ENCODE measurements at regions not wholly inside any gene's neighbourhood (a gene's known extent, or its start where the extent isn't known, plus 50 kb on each side); places are given as distances from the start of the nearest gene placed in this dataset.

DNA sequence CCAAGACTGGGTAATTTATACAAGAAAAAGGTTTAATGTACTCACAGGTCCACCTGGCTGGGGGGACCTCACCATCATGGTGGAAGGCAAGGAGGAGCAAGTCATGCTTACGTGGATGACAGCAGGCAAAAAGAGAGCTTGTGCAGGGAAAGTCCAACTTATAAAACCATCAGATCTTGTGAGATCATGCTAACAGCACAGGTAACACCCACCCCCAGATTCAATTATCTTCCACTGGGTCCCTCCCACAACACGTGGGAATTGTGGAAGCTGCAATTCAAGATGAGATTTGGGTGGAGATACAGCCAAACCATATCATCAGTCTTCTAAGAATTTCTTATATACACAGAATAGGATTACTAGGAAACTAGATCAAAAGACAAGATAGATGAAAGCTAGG, 555.6 kb downstream of the PRR16 start:
- DNase-seq = no peak
- intact Hi-C loops (cut with micrococcal nuclease) = no loop called here

GRCh38 chr5:121021681-121022080, 557.6 kb downstream of the PRR16 start:
- Histone ChIP-seq H3K36me3 (no peaks in the 10 kb centered on the region), H3K4me1 (no peaks in the 10 kb centered on the region), H3K9me3 (replicated peaks) (no peaks in the 10 kb centered on the region), H3K27me3 (ENCODE audit: low read depth) (peaks cover 3% of the 10 kb centered on the region), H3K27ac (replicated peaks) (no peak overlapping the region), H3K4me3 (no peak overlapping the region)
- intact Hi-C loops (cut with micrococcal nuclease) = no loop called here
- TF ChIP-seq, protein P1, sequence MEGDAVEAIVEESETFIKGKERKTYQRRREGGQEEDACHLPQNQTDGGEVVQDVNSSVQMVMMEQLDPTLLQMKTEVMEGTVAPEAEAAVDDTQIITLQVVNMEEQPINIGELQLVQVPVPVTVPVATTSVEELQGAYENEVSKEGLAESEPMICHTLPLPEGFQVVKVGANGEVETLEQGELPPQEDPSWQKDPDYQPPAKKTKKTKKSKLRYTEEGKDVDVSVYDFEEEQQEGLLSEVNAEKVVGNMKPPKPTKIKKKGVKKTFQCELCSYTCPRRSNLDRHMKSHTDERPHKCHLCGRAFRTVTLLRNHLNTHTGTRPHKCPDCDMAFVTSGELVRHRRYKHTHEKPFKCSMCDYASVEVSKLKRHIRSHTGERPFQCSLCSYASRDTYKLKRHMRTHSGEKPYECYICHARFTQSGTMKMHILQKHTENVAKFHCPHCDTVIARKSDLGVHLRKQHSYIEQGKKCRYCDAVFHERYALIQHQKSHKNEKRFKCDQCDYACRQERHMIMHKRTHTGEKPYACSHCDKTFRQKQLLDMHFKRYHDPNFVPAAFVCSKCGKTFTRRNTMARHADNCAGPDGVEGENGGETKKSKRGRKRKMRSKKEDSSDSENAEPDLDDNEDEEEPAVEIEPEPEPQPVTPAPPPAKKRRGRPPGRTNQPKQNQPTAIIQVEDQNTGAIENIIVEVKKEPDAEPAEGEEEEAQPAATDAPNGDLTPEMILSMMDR (IDR thresholded peaks at IDR 0.05; ENCODE audit: borderline replicate concordance) = no peak
- DNase-seq = no peak

More for the DNA sequence above, 555.6 kb downstream of the PRR16 start:
- Histone ChIP-seq H3K27ac (replicated peaks) (no peak overlapping the region), H3K4me3 (no peak overlapping the region), H3K4me1 (no peaks in the 10 kb centered on the region), H3K9me3 (replicated peaks) (no peaks in the 10 kb centered on the region), H3K27me3 (ENCODE audit: low read depth) (peaks cover 7% of the 10 kb centered on the region), H3K36me3 (no peaks in the 10 kb centered on the region)
- TF ChIP-seq, protein P1 (IDR thresholded peaks at IDR 0.05; ENCODE audit: borderline replicate concordance) = no peak

DNA sequence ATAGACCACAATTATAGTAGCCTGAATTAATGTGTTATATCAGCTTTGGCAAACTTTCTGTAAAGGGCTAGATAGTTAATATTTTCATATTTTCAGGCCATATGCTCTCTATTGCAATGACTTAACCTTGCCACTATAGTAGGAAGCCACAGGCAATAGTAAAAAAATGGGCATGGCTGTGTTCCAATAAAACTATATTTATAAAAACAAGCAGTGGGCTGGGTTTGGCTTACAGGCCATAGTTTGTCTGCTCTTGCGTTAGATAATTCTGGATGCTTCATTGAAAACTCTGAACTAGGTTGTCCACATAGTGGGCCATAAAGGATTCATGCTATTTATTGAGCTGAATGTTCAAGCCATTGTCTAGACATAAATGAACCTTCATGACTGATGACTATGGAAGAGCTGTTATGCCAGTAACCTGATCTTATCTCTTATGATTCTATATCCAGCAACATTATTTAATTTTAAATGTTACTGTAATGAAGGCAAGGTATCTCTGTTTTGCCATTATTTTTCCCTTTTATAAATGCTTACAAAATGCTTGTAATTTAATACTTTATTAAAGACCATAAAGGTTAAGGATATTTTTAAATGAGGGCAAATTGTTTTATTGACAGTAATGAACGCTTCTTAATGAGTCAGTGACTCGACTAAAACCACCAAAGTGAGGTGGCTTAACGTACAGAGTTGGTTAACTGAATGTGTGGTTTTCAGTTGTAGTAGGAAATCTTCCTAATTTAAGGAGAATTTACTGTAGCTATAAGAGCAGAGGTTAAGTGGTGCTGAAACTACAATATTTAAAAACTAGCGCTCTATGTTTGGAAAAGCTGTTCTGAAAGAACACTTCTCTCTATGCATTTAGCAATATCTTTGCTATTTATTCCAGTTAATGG, 560.6 kb downstream of the PRR16 start:
- no peaks in the 10 kb centered on the region for H3K9me3 ChIP-seq (replicated peaks)
- H3K4me1 ChIP-seq = no peaks in the 10 kb centered on the region
- DNase-seq = no peak
- H3K27ac ChIP-seq (replicated peaks) = no peak overlapping the region
- H3K36me3 ChIP-seq = no peaks in the 10 kb centered on the region
- intact Hi-C loops (cut with micrococcal nuclease) = no loop called here
- TF ChIP-seq, protein P1 (IDR thresholded peaks at IDR 0.05; ENCODE audit: borderline replicate concordance) = no peak
- H3K27me3 ChIP-seq (ENCODE audit: low read depth) = peaks cover 3% of the 10 kb centered on the region
- no peak overlapping the region for H3K4me3 ChIP-seq

DNA sequence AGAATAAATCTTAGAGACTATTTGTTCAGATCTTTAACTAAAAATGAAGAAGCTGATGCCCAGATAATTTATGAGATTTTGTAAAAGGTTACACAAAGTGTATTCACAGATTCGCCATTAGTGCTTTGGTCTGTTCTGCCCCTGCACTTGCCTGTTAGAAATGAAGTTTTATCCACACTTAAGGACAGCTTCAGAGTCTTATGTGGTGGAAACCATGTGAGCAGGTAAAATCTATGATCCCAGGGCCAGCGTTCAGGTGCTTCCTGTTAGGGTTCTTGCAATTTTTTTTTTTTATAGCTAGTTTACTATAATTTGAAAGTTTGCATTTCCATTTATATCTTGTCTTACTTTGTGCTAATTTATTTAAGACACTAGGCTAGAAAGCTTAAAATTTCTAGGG, 561.6 kb downstream of the PRR16 start:
- DNase-seq = no peak
- Histone ChIP-seq H3K27ac (replicated peaks) (no peak overlapping the region), H3K4me1 (no peaks in the 10 kb centered on the region), H3K27me3 (ENCODE audit: low read depth) (peaks cover under 1% of the 10 kb centered on the region), H3K36me3 (no peaks in the 10 kb centered on the region), H3K9me3 (replicated peaks) (no peaks in the 10 kb centered on the region), H3K4me3 (no peak overlapping the region)
- intact Hi-C loops (cut with micrococcal nuclease) = no loop called here
- TF ChIP-seq, protein P1 (IDR thresholded peaks at IDR 0.05; ENCODE audit: borderline replicate concordance) = no peak

- Histone ChIP-seq H3K9me3 (replicated peaks) (no peaks in the 10 kb centered on the region), H3K4me3 (no peak overlapping the region), H3K4me1 (peaks cover 6% of the 10 kb centered on the region), H3K36me3 (no peaks in the 10 kb centered on the region), H3K27me3 (ENCODE audit: low read depth) (no peaks in the 10 kb centered on the region), H3K27ac (replicated peaks) (no peak overlapping the region)
- DNase-seq = no peak
- intact Hi-C loops (cut with micrococcal nuclease) = no loop called here
- TF ChIP-seq, protein P1 (IDR thresholded peaks at IDR 0.05; ENCODE audit: borderline replicate concordance) = no peak
Measured at GRCh38 chr5:121027636-121028035, 563.5 kb downstream of the PRR16 start.

All from left ventricle myocardium inferior (tissue), 1 donor.